Hindlimb muscle (tissue), 1 donor: ENCODE measurements at regions not wholly inside any gene's neighbourhood (a gene's known extent, or its start where the extent isn't known, plus 50 kb on each side); places are given as distances from the start of the nearest gene placed in this dataset.

ENCODE experiments used
- DNase-seq: peaks from one replicate; pipeline ENCODE4 v3.0.0-alpha.2; 2013

DNA sequence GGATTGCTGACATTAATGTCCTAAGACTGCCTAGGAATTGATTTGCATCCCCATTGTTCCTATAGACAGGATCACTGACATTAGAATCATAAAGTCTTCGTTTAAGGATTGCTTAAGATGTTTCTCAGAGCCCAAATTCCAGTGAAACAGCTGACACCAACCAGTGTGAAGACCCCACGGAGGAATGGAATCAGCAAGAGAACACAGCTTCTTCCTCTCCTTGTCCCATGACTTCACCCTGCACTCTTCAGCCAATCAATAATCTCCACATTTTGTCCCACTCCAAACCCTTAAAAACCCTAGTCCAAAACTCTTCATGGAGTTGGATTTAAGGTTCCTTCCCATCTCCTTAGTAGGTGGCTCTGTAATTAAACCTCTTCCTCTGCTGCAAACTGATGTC is 157.0 kb upstream of the NDUFV2 start:
- DNase-seq = no peak

GRCh38 chr18:8946066-8946838 is 156.2 kb upstream of the NDUFV2 start:
- no peak for DNase-seq

DNA sequence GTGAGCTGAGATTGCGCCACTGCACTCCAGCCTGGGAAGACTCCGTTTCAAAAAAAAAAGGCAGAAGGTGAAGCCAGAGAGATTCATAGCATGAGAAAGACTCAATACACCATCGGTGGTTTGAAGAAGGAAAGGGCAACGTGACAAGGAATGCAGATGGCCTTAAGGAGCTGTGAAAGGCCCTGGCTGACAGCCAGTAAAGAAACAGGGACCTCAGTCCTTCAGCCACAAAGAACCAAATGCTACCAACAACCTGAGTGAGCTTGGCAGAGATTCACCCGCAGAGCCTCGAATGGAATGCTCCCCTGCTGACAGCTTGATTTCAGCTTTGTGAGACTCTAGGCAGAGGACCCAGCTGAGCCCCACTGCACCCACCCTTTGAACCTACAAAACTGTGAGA is 154.9 kb upstream of the NDUFV2 start:
- no peak for DNase-seq

- DNase-seq = no peak
Observed at GRCh38 chr18:8948011-8948410, 154.5 kb upstream of the NDUFV2 start.

GRCh38 chr18:8948471-8949149 is 153.9 kb upstream of the NDUFV2 start:
- peak; percentile 25 for DNase-seq

DNA sequence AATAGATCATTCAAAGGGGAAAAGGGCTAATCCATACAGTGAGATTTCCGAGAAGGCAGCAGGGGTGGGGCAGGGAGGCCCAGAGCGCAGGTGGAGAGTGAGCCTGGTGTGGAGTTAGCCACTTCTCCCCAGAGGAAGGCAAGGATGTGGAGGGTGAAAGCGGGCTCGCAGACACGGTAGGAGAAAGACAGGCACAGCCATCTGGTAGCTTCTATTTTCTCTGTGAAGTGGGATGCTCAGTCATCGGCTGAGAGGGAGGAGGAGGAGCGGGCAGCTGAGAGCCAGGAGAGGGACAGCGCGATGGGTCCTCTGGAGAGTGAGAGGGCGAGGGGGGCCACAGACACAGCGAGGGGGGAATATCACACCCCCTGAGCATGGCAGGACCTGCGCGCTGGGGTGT is 153.3 kb upstream of the NDUFV2 start:
- no peak for DNase-seq

DNA sequence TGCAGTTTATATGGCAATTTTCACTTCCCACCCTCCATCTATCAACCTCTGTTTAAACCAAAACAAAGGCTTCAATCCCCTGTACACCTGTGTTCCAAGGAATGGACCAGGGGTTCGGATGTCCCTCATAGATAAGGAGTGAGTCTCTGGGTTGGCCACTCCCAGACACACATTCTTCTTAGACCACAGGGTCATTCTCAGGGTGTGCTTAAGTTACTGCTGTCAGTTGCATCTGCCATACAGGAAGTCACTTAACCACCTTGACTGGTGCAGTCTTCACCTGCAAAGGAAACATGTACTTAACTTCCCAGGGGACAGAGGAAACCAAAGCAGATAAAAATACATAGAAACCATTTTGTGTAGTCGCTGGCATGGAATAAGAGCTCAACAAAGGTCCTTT is 151.0 kb upstream of the NDUFV2 start:
- no peak for DNase-seq

DNA sequence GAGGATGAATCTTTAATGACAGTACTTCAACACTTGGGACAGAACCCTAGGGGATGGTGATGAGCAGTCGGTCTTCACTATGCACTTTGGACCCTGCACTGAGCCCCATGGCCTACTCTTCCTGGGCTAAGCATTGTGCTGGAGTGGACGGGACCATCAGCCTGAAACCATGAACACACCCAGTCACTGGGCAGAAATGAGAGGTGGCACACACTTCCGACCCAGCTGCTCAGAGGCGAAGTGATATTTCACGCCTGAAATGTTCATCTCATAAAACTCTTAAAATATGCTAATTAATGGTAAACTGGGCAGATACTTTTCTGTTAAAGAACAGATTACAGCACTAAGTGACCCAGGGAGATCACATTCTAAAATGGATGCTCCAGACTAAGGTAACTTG is 150.3 kb upstream of the NDUFV2 start:
- DNase-seq = no peak

DNA sequence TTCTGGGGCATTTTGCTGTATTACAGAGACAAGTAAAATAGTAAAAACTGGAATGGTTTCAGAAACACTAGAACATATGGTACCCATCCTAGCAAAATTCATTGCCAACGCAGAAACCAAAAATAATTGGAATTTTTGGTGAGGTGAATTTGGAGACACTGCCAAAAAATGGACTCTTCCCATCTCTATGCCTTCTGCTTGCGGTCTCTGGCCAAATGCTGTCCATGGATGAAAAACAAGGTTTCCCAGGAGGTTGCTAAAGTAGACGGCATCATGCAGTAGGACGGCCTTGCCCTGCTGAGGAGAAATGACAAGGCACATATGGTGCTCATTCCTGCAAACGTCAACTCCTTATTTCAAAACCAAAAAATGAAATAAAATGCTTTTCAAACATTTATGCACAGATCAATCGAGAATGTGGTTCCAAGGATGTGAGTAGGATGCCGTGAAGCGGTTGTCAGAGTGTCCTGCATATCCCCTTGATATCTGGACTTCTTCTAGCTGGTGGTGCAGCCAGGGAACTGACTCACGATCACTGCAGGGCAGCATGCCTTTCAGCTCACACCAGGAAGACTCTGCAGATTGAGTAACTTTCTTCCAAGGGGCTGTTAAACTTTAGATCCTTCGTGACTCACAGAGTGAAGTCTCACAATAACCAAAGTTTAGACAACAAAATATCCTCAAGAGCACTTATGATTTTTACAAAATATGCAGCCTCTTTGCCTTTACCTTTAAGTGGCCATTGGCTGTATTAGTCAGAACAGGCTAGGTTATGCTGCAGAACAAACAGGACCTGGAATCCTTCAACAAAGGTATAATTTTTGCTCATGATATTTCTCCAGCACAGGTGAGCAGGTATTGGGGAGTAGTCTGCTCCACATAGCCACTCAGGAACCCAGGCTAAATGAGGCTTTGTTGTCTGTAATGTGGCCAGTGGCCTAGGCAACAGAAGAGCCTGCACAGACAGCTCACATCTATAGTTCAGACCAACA is 149.4 kb upstream of the NDUFV2 start:
- no peak for DNase-seq

DNA sequence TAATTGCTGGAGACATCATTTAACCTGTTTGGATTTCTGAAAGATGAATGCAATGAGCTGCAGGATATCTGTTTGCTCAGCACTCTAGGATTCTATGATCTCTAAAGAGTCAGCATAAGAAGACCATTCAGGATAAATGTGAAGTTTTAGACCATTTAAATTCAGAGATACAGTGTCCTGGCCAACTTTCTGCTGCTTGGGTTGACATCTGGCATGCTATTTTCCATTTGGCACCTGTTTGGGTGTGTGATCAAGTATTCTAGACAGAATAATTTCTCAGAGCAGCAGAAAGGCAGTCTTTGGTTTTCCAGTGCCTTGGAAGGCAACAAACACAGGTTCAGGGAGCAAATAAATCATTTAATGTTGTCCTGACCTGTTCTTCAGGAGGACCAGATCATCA is 144.8 kb upstream of the NDUFV2 start:
- no peak for DNase-seq

DNA sequence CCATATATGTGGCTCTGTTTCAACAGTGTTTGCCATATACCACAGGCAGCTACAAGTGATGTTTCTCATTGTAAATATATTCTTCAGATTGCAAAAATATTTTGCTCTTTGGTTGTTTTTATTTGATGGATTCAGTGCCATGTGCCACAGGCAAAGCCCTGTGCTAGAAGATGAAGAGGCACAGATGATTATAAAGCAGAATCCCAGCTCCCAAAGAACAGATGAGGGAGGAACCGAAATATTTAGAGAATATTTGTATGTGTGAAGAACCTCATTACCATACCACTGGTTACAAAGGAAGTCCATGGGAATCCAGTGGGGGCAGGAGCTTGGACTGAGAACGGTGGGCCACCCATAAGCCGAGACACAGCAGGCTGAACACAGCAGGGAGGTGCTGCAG is 143.8 kb upstream of the NDUFV2 start:
- DNase-seq = no peak

DNA sequence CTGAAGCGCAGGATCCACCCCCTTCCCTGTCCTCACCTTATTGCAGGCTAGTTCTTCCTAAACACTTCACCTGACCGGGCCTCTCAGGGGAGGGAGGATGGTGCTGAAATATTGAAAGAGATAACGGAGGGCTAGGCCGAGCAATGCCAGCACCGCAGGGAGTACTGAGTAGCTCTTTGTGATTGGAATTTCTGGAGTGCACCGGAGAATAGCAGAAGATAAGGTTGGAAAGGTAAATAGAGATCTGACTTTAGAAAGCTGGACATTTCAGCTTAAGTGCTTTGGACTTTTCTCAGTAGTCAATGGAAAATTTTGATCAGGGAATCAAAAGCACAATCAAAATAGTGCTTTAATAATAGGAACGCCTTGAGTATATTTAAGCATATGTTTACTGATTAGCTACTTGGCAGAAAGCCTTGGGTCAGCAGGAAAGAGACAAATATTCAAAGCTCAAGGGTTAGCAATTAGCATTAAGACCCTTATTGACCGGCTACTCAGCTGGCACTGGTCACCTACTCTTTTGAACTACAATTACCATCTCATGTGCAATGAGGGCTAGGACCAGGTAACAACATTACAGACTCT is 142.9 kb upstream of the NDUFV2 start:
- DNase-seq = no peak

- no peak for DNase-seq
Observed at GRCh38 chr18:8960740-8961657, 141.5 kb upstream of the NDUFV2 start.

DNA sequence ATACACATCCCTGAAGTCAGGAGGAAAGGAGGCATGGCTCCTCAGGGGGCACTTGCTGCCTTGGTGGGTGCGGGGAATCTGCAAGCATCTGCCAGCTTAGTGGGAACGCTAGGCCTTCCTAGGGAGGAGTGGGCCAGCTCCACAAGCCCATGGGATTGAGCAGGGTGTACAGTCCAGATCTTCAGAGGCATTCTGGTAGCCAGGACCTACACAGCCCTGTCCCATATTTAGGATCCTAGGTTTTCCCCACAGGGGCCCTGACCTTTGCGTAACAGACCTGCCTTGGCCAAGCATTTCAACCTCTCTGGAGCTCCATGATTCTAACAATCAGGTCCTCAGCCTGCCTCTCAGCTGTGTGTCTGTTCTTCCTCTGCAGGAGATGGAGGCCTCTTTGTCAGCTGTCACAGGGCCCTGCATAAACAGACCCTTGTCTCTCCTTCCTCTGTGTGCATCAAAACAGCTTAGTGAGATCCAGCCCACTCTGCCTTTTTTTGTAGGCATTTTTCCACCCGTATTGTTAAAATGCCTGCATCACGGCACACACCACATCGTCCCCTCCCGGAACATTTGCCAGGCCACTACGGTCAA is 140.2 kb upstream of the NDUFV2 start:
- DNase-seq = no peak

- DNase-seq = no peak
Observed at GRCh38 chr18:8962855-8963635, 139.5 kb upstream of the NDUFV2 start.

GRCh38 chr18:8963876-8964275 is 138.6 kb upstream of the NDUFV2 start:
- no peak for DNase-seq

DNA sequence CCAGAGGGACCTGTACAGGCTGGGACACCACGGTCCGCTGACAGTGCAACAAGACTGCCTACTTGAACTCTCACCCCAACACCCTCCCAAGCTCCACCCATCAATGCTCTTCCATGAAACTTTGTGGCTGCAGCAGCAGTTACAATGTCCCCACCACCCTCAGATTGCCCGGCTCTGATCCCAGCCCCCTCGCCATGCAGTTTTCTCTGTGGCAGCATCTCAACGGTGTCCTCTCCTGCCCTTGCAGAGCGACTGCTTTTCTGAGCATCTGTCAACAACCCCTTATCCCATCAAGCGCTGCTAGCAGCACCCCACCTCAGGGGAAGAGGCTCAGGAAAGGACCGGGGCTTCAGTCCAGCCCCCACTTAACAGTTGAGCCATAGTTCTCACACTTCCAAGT is 137.1 kb upstream of the NDUFV2 start:
- no peak for DNase-seq

DNA sequence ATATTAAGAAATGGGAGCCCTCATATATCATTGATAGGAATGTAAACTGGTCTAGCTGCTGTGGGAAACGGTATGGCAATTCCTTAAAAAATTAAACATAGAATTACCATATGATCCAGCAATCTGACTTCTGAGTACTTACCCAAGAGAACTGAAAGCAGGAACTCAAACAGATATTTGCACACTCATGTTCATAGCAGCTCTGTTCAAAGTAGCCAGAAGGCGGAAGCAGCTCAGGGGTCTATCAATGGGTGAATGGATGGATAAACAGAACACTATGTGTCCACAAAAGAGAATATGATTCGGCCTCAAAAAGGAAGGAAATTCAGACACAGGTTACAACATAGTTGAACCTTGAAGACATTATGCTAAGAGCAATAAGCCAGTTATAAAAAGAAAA is 135.7 kb upstream of the NDUFV2 start:
- no peak for DNase-seq

GRCh38 chr18:8967573-8967972 is 134.9 kb upstream of the NDUFV2 start:
- DNase-seq = no peak

DNA sequence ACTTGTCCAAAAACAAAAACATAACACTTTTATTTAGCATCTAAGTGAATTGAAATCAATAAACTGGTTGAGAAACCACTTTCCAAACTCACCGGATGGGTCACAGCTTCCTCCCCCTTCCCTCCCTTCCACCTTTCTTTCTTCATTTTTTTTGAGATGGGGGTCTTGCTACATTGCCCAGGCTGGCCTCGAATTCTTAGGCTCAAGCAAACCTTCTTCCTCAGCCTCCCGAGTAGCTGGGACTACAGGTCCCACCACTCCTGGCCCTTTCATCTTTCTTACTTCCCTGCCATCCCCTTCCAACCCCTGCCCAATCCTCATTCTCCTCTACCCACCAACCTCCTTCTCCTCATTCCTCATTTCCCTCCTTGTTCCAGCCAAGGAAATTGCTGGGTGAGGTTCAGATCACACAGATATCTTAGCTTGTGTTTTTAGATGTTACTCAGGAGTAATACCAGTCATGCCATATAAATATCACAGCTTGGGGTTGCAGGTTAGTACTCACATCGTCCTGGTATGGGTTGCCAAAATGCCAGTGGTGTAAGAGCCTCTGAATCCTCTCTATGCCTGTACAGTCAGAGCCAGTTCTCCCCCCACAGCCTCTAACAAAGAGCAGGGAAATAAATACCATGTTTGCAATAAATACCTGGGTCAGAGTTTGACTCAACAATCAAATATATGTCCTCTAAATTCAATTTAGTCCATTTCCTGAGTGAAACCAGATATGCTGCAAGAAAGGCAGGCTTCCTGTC is 132.7 kb upstream of the NDUFV2 start:
- DNase-seq = no peak
